ENCODE measurements at regions not wholly inside any gene's neighbourhood (a gene's known extent, or its start where the extent isn't known, plus 50 kb on each side); places are given as distances from the start of the nearest gene placed in this dataset.
"Not testable (repeated sequence)": the region's sequence is repeated elsewhere in the genome, so short reads cannot be mapped to it uniquely, and the experiment has no call there.

- no peaks in the 10 kb centered on the region for H3K36me3 ChIP-seq
- no peak overlapping the region for H3K4me3 ChIP-seq
- no peak for ATAC-seq
- no peak overlapping the region for H3K27ac ChIP-seq
- no peaks in the 10 kb centered on the region for H3K9me3 ChIP-seq
- no peak for TF ChIP-seq CTCF (IDR thresholded peaks at IDR 0.05)
- no peaks in the 10 kb centered on the region for H3K27me3 ChIP-seq (ENCODE audit: low read depth)
- no peak for DNase-seq
- intact Hi-C loops (cut with DNase I): no loop called here
- no peaks in the 10 kb centered on the region for H3K4me1 ChIP-seq
Measured at GRCh38 chr7:156039971-156040677, 227.9 kb upstream of the SHH start.

GRCh38 chr7:156039194-156039593 is 226.9 kb upstream of the SHH start:
- no peak overlapping the region for H3K4me3 ChIP-seq
- H3K36me3 ChIP-seq: no peaks in the 10 kb centered on the region
- no peaks in the 10 kb centered on the region for H3K27me3 ChIP-seq (ENCODE audit: low read depth)
- H3K27ac ChIP-seq: no peak overlapping the region
- DNase-seq (no peak), ATAC-seq (no peak)
- no peaks in the 10 kb centered on the region for H3K9me3 ChIP-seq
- no peak for TF ChIP-seq CTCF (IDR thresholded peaks at IDR 0.05)
- intact Hi-C loops (cut with DNase I): no loop called here
- no peaks in the 10 kb centered on the region for H3K4me1 ChIP-seq

- DNase-seq (no peak), ATAC-seq (no peak)
- Histone ChIP-seq H3K27me3 (ENCODE audit: low read depth) (no peaks in the 10 kb centered on the region), H3K4me3 (no peak overlapping the region), H3K9me3 (no peaks in the 10 kb centered on the region), H3K36me3 (no peaks in the 10 kb centered on the region), H3K4me1 (no peaks in the 10 kb centered on the region), H3K27ac (no peak overlapping the region)
- intact Hi-C loops (cut with DNase I): no loop called here
- no peak for TF ChIP-seq CTCF (IDR thresholded peaks at IDR 0.05)
Measured at GRCh38 chr7:156038345-156038744, 226.1 kb upstream of the SHH start.

GRCh38 chr7:156036153-156036552 is 223.9 kb upstream of the SHH start:
- ATAC-seq: no peak
- Histone ChIP-seq H3K4me1 (no peaks in the 10 kb centered on the region), H3K4me3 (no peak overlapping the region), H3K9me3 (no peaks in the 10 kb centered on the region), H3K36me3 (no peaks in the 10 kb centered on the region), H3K27me3 (ENCODE audit: low read depth) (no peaks in the 10 kb centered on the region), H3K27ac (no peak overlapping the region)
- no peak for TF ChIP-seq CTCF (IDR thresholded peaks at IDR 0.05)
- no peak for DNase-seq
- intact Hi-C loops (cut with DNase I): no loop called here

GRCh38 chr7:156035387-156035786 is 223.1 kb upstream of the SHH start:
- not testable (repeated sequence) for DNase-seq

GRCh38 chr7:156034397-156034796 is 222.1 kb upstream of the SHH start:
- intact Hi-C loops (cut with DNase I): no loop called here
- TF ChIP-seq CTCF (IDR thresholded peaks at IDR 0.05): no peak
- Histone ChIP-seq H3K4me1 (no peaks in the 10 kb centered on the region), H3K27me3 (ENCODE audit: low read depth) (no peaks in the 10 kb centered on the region), H3K4me3 (peak overlapping the region; percentile 12), H3K36me3 (no peaks in the 10 kb centered on the region), H3K9me3 (no peaks in the 10 kb centered on the region), H3K27ac (no peak overlapping the region)
- DNase-seq: no peak
- peak in 1 of 2 donors; percentile 52 for ATAC-seq

More at GRCh38 chr7:156035387-156035786, 223.1 kb upstream of the SHH start:
- H3K4me3 ChIP-seq; ATAC-seq; H3K4me1 ChIP-seq; H3K27me3 ChIP-seq (ENCODE audit: low read depth); intact Hi-C loops (cut with DNase I); H3K9me3 ChIP-seq; H3K36me3 ChIP-seq; H3K27ac ChIP-seq: not testable (repeated sequence)

All from lower lobe of right lung (tissue), 2 donors.